Heart right ventricle (tissue), 16 donors: ENCODE measurements at regions not wholly inside any gene's neighbourhood (a gene's known extent, or its start where the extent isn't known, plus 50 kb on each side); places are given as distances from the start of the nearest gene placed in this dataset.
A peak's percentile ranks its signal among the peaks of the same experiment; 100 is the strongest.

Source experiments
- ATAC-seq, 8 donors: fragments of 200-7000 bp; cut with Tn5 transposase; one replicate each; pipeline ENCODE4 v1.9.1; 2020; ENCODE audit warnings: mild to moderate bottlenecking in 8 of 8, moderate library complexity in 8 of 8, moderate number of reproducible peaks in 1 of 8
- DNase-seq, 2 donors: peaks; one replicate each; pipeline ENCODE4 v3.0.0-alpha.2; 2020
- H3K27ac ChIP-seq, 10 donors: fragments of 200-600 bp; sonication (generic) in 2 of 10; one replicate each; pipeline versions ENCODE4 v1.5.0 to v1.8.0; 2020 to 2022; ENCODE audit warnings: mild to moderate bottlenecking in 3 of 10
- H3K27me3 ChIP-seq, 7 donors: fragments of 200-600 bp; one replicate each; pipeline ENCODE4 v1.8.0; 2021 to 2022; ENCODE audit warnings: mild to moderate bottlenecking in 2 of 7
- H3K36me3 ChIP-seq, 9 donors: fragments of 200-600 bp; sonication (generic) in 1 of 9; one replicate each; pipeline versions ENCODE4 v1.5.0 to v1.8.0; 2020 to 2022; ENCODE audit warnings: mild to moderate bottlenecking in 2 of 9
- H3K4me1 ChIP-seq, 9 donors: fragments of 200-600 bp; sonication (generic) in 1 of 9; one replicate each; pipeline versions ENCODE4 v1.5.0 to v1.8.0; 2020 to 2022; ENCODE audit warnings: mild to moderate bottlenecking in 4 of 9
- H3K4me3 ChIP-seq, 10 donors: fragments of 200-600 bp; sonication (generic) in 2 of 10; one replicate each; pipeline versions ENCODE4 v1.5.0 to v1.8.0; 2020 to 2022; ENCODE audit warnings: mild to moderate bottlenecking in 7 of 10, moderate library complexity in 2 of 10
- H3K9me3 ChIP-seq, 11 donors: fragments of 200-600 bp in 10 of 11; sonication (generic) in 2 of 11; one replicate each; pipeline versions ENCODE4 v1.5.0 to v1.8.0; 2013 to 2022; ENCODE audit warnings: mild to moderate bottlenecking in 2 of 11, control low read depth in 1 of 11, moderate library complexity in 1 of 11
- WGBS, 2 donors: extraction: QIAGEN DNeasy Blood & Tissue Kit; methylation state at CpG; one replicate each; pipeline ENCODE4 v1.1.7; 2013; ENCODE audit warnings: inconsistent platforms in 1 of 2; 5-methylcytosine and 5-hydroxymethylcytosine counted together
- intact Hi-C, 10 donors: fragments of 100-400 bp; cut with DNase I; formaldehyde crosslinking; loops; one replicate each; pipeline versions ENCODE4 v1.11.1 to v1.14.2; 2022
- TF ChIP-seq, protein P1 (sequence below), 9 donors: fragments of 200-600 bp; sonication (generic) in 2 of 9; IDR thresholded peaks; one replicate each; pipeline versions ENCODE4 v1.5.0 to v1.8.0; 2021 to 2022; ENCODE audit warnings: antibody characterized with exemption in 9 of 9, mild to moderate bottlenecking in 5 of 9, moderate library complexity in 1 of 9
- donor health status: Arrhythmogenic right ventricular cardiomyopathy.
- donor health status: ischemic (EF 13 %, LVEDD 7.1; RV severe dilation, severe dysfunction).
- donor health status: healthy with polysubstance abuse.
- donor health status: DM: no; HTN: yes; CAD: no.
- donor health status: DM: no; HTN: no; CAD: no.
- donor health status: ischemic (EF 25% LVEDD 6.9; RV normal size, moderate dysfunction).
- donor health status: ischemic (EF 25% LVEDD 5.7; RV mildly dilated, moderate dysfunction).
- donor health status: healthy.
- donor health status: DM: yes; HTN: yes; CAD: no.
- donor health status: Ischemic cardiomyopathy.
- donor health status: ischemic (EF 35%, LVEDD 5.7; RV mildly dilated, moderate dysfunction).
- donor health status: nonischemic (EF 11% LVEDD 7.7; RV severe dilation, severe dysfunction).
- donor health status: DM: yes; HTN: yes; CAD: no.
- donor health status: PGD.
- donor health status: ischemic (EF 29% LVEDD 5.4; RV normal size, mild dysfunction).
- donor health status: nonischemic (EF 23%, LVEDD 6.1; RV moderate dilation, normal function).

DNA sequence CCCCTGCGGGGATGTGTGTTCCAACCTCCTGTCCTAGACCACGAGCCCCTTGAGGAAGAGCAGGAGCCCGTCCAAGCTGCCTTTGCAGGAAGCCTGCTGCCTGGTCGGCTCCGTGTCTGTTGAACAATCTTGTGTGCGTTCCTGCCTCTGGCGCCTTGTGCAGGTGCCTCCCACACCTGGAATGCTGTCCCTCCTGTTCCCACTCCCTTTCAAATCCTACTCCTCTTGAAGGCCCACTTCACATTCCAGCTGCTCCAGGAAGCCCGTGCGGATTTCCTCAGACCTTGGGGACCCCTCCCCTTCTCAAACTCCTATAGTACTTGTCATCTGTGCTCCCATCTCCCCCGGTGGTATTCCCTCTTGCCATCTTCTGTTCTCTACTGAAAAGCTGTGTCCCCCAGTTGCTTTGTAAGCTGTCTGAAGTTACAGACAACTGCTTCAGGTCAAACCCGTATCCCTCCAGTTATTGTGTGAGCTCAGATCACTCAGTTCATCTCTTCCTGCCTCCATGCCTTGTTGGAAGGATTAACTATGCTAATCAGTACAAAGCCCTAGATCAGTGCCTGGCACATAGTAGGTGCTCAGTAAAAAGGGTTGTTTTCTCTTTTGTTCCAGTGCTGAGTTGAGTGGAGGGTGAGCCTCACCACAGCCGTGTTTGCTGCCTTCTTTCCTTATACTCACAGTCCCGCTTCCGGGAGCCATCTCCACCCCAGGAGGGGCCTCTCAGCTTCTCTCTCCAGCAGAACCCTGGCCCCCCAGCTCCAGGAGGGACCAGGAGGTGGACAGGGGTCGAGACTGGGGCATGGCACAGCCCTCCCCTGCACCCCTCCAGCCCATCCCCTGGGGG is 241.8 kb upstream of the CIBAR2 start:
- no peaks in the 10 kb centered on the region for H3K27me3 ChIP-seq
- peaks cover 0 to 5% (median 0%) of the 10 kb centered on the region in 11 donors for H3K9me3 ChIP-seq
- no peak overlapping the region for H3K27ac ChIP-seq
- H3K36me3 ChIP-seq = no peaks in the 10 kb centered on the region
- TF ChIP-seq, protein P1, sequence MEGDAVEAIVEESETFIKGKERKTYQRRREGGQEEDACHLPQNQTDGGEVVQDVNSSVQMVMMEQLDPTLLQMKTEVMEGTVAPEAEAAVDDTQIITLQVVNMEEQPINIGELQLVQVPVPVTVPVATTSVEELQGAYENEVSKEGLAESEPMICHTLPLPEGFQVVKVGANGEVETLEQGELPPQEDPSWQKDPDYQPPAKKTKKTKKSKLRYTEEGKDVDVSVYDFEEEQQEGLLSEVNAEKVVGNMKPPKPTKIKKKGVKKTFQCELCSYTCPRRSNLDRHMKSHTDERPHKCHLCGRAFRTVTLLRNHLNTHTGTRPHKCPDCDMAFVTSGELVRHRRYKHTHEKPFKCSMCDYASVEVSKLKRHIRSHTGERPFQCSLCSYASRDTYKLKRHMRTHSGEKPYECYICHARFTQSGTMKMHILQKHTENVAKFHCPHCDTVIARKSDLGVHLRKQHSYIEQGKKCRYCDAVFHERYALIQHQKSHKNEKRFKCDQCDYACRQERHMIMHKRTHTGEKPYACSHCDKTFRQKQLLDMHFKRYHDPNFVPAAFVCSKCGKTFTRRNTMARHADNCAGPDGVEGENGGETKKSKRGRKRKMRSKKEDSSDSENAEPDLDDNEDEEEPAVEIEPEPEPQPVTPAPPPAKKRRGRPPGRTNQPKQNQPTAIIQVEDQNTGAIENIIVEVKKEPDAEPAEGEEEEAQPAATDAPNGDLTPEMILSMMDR (IDR thresholded peaks at IDR 0.05) = no peak
- intact Hi-C loops = no loop called here
- ATAC-seq = no peak
- DNase-seq = no peak
- H3K4me1 ChIP-seq = peaks cover 0 to 16% (median 7%) of the 10 kb centered on the region in 9 donors
- no peak overlapping the region for H3K4me3 ChIP-seq
- 81 to 88% methylated on average over 15 of the region's 15 CpGs for WGBS, 2 donors

DNA sequence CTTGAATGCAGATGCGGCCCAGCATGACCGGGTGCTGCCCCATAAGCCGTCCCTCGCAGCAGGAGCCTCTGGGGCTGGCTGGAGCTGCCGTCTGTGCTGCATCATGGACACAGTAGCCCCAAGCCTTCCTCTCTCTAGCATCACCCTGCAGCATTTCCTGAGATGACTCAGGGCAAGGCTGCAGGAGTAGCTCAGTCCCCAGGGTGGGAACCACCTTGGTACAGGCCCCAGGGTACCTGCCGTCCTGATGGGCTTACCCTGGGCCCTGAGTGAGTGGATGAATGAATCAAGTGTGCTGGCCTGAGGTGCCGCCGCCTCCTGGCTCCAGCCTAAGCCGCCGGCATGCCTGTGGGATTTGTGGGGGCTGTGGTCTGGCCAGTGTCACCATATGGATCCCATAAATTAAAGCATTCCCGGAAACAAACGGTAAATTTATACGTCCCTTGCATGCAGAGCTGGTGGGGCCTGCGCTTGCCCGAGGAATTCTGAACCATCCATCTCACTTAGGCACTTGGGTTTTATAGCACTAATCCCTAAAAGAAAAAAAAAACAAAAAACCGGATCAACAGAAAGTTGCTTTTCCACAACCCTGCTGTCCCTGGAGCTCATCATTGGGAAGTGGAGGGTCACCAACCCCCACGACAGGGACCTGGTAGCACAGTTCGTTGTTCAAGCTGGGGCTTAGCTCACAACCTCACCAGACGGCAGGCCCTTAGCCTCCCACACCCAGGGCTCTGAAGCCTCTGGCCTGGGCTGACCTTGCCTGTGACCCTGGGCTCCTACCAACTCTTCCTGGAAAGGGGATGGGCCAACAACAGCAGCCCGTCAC is 242.6 kb upstream of the CIBAR2 start:
- intact Hi-C loops = no loop called here
- TF ChIP-seq, protein P1 (IDR thresholded peaks at IDR 0.05) = no peak
- Histone ChIP-seq H3K27ac (no peak overlapping the region), H3K36me3 (no peaks in the 10 kb centered on the region), H3K27me3 (no peaks in the 10 kb centered on the region), H3K9me3 (peaks cover 0 to 5% (median 0%) of the 10 kb centered on the region in 11 donors), H3K4me1 (peaks cover 0 to 15% (median 7%) of the 10 kb centered on the region in 9 donors), H3K4me3 (no peak overlapping the region)
- ATAC-seq (peak in 1 of 8 donors; percentile 40), DNase-seq (no peak)
- 83 to 88% methylated on average over 20 of the region's 20 CpGs for WGBS, 2 donors

- TF ChIP-seq, protein P1 (IDR thresholded peaks at IDR 0.05) = no peak
- 85 to 93% methylated on average over 7 of the region's 7 CpGs for WGBS, 2 donors
- Histone ChIP-seq H3K36me3 (no peaks in the 10 kb centered on the region), H3K4me3 (no peak overlapping the region), H3K9me3 (peaks cover 0 to 5% (median 0%) of the 10 kb centered on the region in 11 donors), H3K27me3 (no peaks in the 10 kb centered on the region), H3K4me1 (peaks cover 0 to 12% (median 3%) of the 10 kb centered on the region in 9 donors), H3K27ac (no peak overlapping the region)
- intact Hi-C loops = no loop called here
- DNase-seq (no peak), ATAC-seq (no peak)
These were observed 243.2 kb upstream of the CIBAR2 start for GRCh38 chr16:85355515-85355837.

GRCh38 chr16:85356157-85356556 is 243.9 kb upstream of the CIBAR2 start:
- H3K36me3 ChIP-seq = no peaks in the 10 kb centered on the region
- DNase-seq = no peak
- no peak for ATAC-seq
- no peak overlapping the region for H3K27ac ChIP-seq
- TF ChIP-seq, protein P1 (IDR thresholded peaks at IDR 0.05) = no peak
- peaks cover 0 to 5% (median 0%) of the 10 kb centered on the region in 11 donors for H3K9me3 ChIP-seq
- peaks cover 0 to 5% (median 0%) of the 10 kb centered on the region in 9 donors for H3K4me1 ChIP-seq
- no peaks in the 10 kb centered on the region for H3K27me3 ChIP-seq
- intact Hi-C loops = no loop called here
- no peak overlapping the region for H3K4me3 ChIP-seq
- 96 to 98% methylated on average over 17 of the region's 17 CpGs for WGBS, 2 donors
